Lower leg skin (tissue), 4 donors: ENCODE measurements at regions not wholly inside any gene's neighbourhood (a gene's known extent, or its start where the extent isn't known, plus 50 kb on each side); places are given as distances from the start of the nearest gene placed in this dataset.

Experiments used
- DNase-seq, 2 donors: peaks; one replicate each; pipeline ENCODE4 v3.0.0-alpha.2; 2019; ENCODE audit warnings: low spot score in 2 of 2
- H3K4me3 ChIP-seq: fragments of 200-600 bp; sonication (generic); 2 replicates; pipeline ENCODE4 v1.5.1; 2017; ENCODE audit warnings: mild to moderate bottlenecking, low read depth; ENCODE audit not compliant: poor library complexity, severe bottlenecking
- CTCF ChIP-seq, 3 donors: fragments of 450-650 bp; IDR thresholded peaks; one replicate each; pipeline ENCODE4 v1.5.1; 2016; ENCODE audit warnings: antibody characterized with exemption in 3 of 3, mild to moderate bottlenecking in 3 of 3, moderate library complexity in 2 of 3
- POLR2A ChIP-seq, 2 donors: fragments of 450-650 bp; IDR thresholded peaks; one replicate each; pipeline ENCODE4 v1.6.1; 2016 to 2017; ENCODE audit warnings: antibody characterized with exemption in 2 of 2, mild to moderate bottlenecking in 1 of 2, moderate library complexity in 1 of 2
- WGBS, 2 donors: methylation state at CpG; one replicate each; pipeline ENCODE4 v1.1.5; 2018; 5-methylcytosine and 5-hydroxymethylcytosine counted together
- intact Hi-C: fragments of 100-400 bp; cut with DNase I; formaldehyde crosslinking; loops from one replicate; pipeline ENCODE4 v1.15.0; 2023; ENCODE audit warnings: low total_unique reads

GRCh38 chr2:42877511-42877910 lies 85.1 kb upstream of the HAAO start:
- no peak for DNase-seq
- WGBS, 2 donors = 82 to 88% methylated on average over 3 of the region's 3 CpGs
- intact Hi-C loops = no loop called here
- TF ChIP-seq CTCF (IDR thresholded peaks at IDR 0.05) (no peak), POLR2A (IDR thresholded peaks at IDR 0.05) (no peak)
- no peak overlapping the region for H3K4me3 ChIP-seq

- no peak overlapping the region for H3K4me3 ChIP-seq
- DNase-seq = peak in 1 of 2 donors; percentile 75
- intact Hi-C loops = no loop called here
- TF ChIP-seq POLR2A (IDR thresholded peaks at IDR 0.05) = no peak
- TF ChIP-seq CTCF (IDR thresholded peaks at IDR 0.05) = no peak
- 72 to 76% methylated on average over 11 of the region's 11 CpGs for WGBS, 2 donors
These were observed 84.0 kb upstream of the HAAO start for GRCh38 chr2:42876326-42876751.

- intact Hi-C loops = no loop called here
- peak in 1 of 2 donors; percentile 80 for DNase-seq
- no peak overlapping the region for H3K4me3 ChIP-seq
- 73 to 76% methylated on average over 3 of the region's 3 CpGs for WGBS, 2 donors
- TF ChIP-seq POLR2A (IDR thresholded peaks at IDR 0.05) = no peak
- TF ChIP-seq CTCF (IDR thresholded peaks at IDR 0.05) = no peak
These were observed 83.5 kb upstream of the HAAO start for GRCh38 chr2:42875880-42876279.

- intact Hi-C loops = no loop called here
- TF ChIP-seq CTCF (IDR thresholded peaks at IDR 0.05) (no peak), POLR2A (IDR thresholded peaks at IDR 0.05) (no peak)
- peak in 1 of 2 donors; percentile 91 for DNase-seq
- WGBS, 2 donors = 32 to 44% methylated on average over 20 of the region's 20 CpGs
- H3K4me3 ChIP-seq = no peak overlapping the region
These were observed 82.8 kb upstream of the HAAO start for GRCh38 chr2:42874949-42875801.

- no peak for DNase-seq
- 51% methylated on average over 3 of the region's 3 CpGs for WGBS, 2 donors
- TF ChIP-seq POLR2A (IDR thresholded peaks at IDR 0.05) (no peak), CTCF (IDR thresholded peaks at IDR 0.05) (no peak)
- no peak overlapping the region for H3K4me3 ChIP-seq
- intact Hi-C loops = no loop called here
These were observed 80.3 kb upstream of the HAAO start for GRCh38 chr2:42872721-42873120.
